GM19351 (cell line): ENCODE measurements at regions not wholly inside any gene's neighbourhood (a gene's known extent, or its start where the extent isn't known, plus 50 kb on each side); places are given as distances from the start of the nearest gene placed in this dataset.

Experiments
- ATAC-seq: cut with Tn5 transposase; IDR thresholded peaks from one replicate; pipeline ENCODE4 v1.9.1; 2021; ENCODE audit warnings: mild to moderate bottlenecking, moderate library complexity; ENCODE audit not compliant: unreplicated experiment

GRCh38 chr17:77654850-77655249 lies 303.7 kb upstream of the TNRC6C start:
- ATAC-seq, result no peak

- ATAC-seq, result no peak
These were observed 302.4 kb upstream of the TNRC6C start for GRCh38 chr17:77656054-77656453.

- ATAC-seq, result no peak
These were observed 300.7 kb upstream of the TNRC6C start for GRCh38 chr17:77657839-77658238.

- no peak for ATAC-seq
These were observed 298.0 kb upstream of the TNRC6C start for GRCh38 chr17:77660524-77660923.

GRCh38 chr17:77662833-77663232 lies 295.7 kb upstream of the TNRC6C start:
- ATAC-seq, result no peak

- ATAC-seq, result no peak
These were observed 294.3 kb upstream of the TNRC6C start for GRCh38 chr17:77664097-77664729.

- no peak for ATAC-seq
These were observed 292.7 kb upstream of the TNRC6C start for GRCh38 chr17:77665833-77666232.

- ATAC-seq, result no peak
These were observed 292.0 kb upstream of the TNRC6C start for GRCh38 chr17:77666462-77666861.

GRCh38 chr17:77666881-77667395 lies 291.6 kb upstream of the TNRC6C start:
- ATAC-seq, result no peak

- ATAC-seq, result no peak
These were observed 291.0 kb upstream of the TNRC6C start for GRCh38 chr17:77667478-77667877.

- ATAC-seq, result no peak
These were observed 290.0 kb upstream of the TNRC6C start for GRCh38 chr17:77668518-77668917.

GRCh38 chr17:77670173-77670572 lies 288.3 kb upstream of the TNRC6C start:
- ATAC-seq, result no peak

- no peak for ATAC-seq
These were observed 284.1 kb upstream of the TNRC6C start for GRCh38 chr17:77674358-77674757.

- no peak for ATAC-seq
These were observed 283.1 kb upstream of the TNRC6C start for GRCh38 chr17:77675411-77675810.

- ATAC-seq, result no peak
These were observed 282.7 kb upstream of the TNRC6C start for GRCh38 chr17:77675816-77676215.

GRCh38 chr17:77676237-77676661 lies 282.3 kb upstream of the TNRC6C start:
- ATAC-seq, result no peak

- no peak for ATAC-seq
These were observed 281.3 kb upstream of the TNRC6C start for GRCh38 chr17:77677211-77677610.

GRCh38 chr17:77677630-77678029 lies 280.9 kb upstream of the TNRC6C start:
- no peak for ATAC-seq

GRCh38 chr17:77679589-77679988 lies 278.9 kb upstream of the TNRC6C start:
- no peak for ATAC-seq

GRCh38 chr17:77681861-77682260 lies 276.6 kb upstream of the TNRC6C start:
- no peak for ATAC-seq

- no peak for ATAC-seq
These were observed 273.4 kb upstream of the TNRC6C start for GRCh38 chr17:77684803-77685798.
